ENCODE measurements at regions not wholly inside any gene's neighbourhood (a gene's known extent, or its start where the extent isn't known, plus 50 kb on each side); places are given as distances from the start of the nearest gene placed in this dataset.

DNA sequence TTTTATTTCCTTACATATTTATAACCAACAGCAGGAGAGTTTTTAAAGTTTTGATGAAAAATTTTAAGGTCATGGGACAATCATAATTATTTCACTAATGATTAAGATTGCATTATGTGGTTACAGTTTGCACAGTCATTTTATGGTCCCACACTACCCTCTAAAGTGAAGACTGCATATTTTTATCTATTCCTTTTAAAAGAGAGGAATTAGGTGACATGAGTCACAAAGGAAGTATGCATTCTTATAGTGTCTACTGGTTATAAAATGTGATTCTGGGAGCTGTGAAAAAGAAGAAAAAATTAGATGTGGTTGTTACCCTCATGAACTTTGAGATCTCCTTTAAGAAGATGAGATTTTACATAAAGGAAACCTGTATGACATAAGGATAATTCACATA, 87.9 kb upstream of the GRIA1 start:
- TF ChIP-seq CTCF (IDR thresholded peaks at IDR 0.05), result no peak
- TF ChIP-seq EP300 (IDR thresholded peaks at IDR 0.05), result no peak
- no peak for TF ChIP-seq POLR2A (IDR thresholded peaks at IDR 0.05)
